HG03354 (cell line): ENCODE measurements at regions not wholly inside any gene's neighbourhood (a gene's known extent, or its start where the extent isn't known, plus 50 kb on each side); places are given as distances from the start of the nearest gene placed in this dataset.

Experiments
- ATAC-seq: cut with Tn5 transposase; IDR thresholded peaks from one replicate; pipeline ENCODE4 v1.9.1; 2021; ENCODE audit warnings: mild to moderate bottlenecking; ENCODE audit not compliant: unreplicated experiment, poor library complexity, severe bottlenecking

DNA sequence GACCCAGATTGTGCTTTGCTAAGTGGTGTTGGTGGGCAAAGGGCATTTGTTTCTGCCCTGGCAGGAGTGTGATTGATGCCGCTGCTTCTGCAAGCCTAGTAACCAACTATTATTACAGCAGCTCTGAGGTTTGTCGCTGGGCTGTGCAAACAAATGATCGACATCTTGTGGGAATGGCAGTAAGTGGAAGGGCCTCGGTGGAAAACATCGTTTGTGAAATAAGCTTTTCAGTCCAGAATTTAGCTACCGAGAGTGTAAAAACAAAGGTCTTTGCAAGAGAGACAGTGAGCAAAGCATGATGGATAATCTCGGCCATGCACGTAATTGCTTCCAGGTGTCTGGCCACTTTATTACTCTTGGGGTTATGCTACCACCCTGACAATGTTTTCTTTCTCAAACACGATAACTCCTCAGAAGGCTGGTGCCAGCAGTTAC is 397.7 kb upstream of the PRICKLE1 start:
- ATAC-seq, result no peak

DNA sequence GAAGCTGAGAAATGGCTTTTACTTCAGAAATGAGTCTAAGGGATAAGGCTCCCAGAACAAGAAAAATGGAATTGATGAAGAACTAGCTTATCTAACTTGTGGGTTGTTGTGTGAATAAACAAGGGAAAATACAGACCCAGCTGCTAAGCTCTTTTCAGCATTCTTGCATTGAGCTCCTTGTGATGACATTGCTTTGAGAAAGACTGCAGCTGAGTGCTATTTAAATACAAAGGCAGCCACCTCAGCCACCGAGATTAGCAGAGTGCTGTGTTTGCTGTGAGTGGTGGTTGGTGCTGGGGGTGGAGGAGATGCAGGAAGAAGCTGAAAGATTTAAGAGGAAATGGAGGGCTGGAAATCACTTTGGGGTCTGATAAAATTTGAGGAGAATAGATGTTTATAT is 396.0 kb upstream of the PRICKLE1 start:
- ATAC-seq, result no peak

DNA sequence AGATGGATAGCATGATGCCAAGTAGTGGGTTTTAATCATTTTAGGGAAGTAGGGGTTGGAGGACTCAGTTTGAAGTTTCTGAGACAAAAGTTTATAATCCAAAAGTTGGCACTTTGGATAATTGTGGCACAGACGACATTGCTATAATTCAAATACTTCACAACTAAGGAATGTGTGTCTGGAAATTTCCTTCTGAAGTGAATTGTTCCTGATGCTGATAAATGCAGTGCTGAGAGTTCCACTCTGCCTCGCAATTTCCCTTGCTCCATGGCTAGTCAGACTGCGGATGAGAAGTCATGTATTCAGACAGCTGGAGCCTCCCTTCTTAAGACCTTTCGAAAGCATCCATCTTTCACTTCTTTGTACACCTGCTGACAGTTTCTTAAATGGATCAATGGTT is 393.3 kb upstream of the PRICKLE1 start:
- no peak for ATAC-seq

DNA sequence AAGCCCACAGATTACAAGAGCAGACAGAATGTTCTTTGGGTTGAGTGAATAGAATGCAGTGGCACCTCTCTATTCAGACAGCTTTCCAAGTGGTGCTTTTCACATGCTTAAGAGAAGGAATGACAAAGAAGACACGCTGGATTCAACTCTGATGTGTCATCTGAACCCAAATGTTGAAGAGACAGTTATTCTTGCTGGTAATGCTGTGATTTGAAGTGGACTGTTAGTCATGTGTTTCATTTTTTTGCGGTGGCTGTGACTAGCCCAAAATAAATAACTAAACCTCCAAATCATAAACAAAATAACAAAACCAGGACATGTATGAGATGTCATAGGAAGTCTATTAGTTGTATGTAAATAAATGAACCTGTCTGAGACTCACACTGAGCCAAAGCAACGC is 391.8 kb upstream of the PRICKLE1 start:
- no peak for ATAC-seq

DNA sequence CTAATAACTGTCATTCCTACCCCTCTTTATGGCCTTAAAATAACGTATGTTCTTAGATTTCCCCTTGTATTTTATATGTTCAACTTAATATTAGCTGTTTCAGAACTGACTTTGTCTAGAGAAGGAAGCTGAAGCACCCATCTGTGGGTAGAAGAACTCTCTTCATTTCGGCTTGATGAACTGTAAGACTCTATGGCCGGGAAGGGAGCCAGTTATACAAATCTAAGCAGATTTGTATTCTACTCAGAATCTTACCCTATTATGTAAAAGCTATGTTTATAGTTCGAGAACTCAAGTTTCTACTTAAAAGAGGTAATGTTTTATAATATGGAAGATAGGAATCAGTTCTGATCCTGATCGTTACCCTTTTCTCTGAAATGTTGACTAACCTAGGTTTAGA is 390.9 kb upstream of the PRICKLE1 start:
- ATAC-seq, result no peak

DNA sequence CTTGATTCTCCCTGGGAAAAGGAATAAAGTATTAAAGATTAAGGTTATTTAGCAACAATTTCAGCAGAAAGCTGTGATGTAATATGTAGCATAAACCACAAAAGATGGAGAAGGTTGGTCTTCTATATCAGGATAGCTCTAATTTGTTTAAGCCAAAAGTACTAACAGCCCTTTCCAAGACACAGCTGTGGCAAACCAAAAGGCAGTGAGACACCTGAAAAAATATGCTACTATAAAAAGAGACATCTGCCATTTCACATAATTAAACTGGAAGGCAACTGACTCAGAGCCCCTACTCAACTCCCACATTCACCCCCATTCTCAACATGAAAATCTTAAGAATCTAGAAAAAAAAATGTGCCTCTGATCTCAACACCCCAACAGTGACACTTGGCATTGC is 390.2 kb upstream of the PRICKLE1 start:
- ATAC-seq, result no peak

DNA sequence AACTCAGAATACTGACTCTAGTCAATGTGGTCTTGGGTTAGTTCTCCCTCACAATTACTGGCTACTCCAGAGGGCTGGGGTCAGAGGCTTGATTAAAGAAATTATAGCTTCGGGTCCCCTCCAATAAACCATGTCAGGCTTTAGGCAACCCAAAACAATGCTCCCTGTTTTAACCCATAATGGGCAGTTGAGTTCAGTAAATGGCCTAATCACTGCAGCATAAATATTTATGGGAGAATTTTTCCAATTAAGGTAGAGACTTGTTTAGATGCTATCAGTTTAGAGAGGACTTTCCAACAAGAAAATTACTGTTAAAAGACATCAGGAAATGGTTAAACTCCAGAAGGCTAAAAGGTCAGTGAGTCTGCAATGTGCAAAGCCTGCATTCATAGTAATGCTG is 389.2 kb upstream of the PRICKLE1 start:
- ATAC-seq, result no peak

DNA sequence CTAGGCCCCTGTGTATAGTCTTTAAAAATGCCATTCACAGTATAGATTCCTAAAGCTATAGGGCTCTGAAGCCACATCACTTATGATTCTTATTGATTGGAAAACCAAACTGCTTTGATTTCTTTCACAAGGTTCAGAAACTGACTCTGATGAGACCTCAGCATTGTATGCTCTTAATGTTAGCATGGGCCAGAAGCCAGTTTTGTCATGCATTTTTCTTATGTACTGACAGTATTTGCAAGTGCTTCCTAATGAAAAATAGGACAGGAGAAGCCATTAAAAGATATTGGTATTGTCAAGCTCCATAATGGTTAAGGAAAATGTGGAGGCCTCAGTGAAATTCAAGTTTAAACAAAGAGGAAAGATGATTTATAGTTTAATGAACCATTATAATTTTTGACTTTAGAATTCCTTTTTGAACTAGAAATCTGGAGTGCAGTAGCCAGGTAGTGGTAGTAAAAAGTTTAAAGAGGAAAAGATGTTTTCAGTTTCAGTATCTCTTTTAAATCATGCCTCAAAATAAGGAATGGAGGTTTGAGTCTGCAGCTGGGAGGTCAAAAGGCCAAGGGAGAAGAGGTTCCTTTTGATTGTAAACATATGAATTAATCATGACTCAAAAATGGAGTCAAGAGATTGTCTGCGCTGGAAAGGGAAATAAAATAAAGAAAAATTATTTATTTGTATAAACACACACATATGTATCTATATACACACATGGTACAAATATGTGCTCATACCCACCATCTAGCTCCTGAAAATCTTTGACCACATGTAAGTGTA is 388.1 kb upstream of the PRICKLE1 start:
- no peak for ATAC-seq

DNA sequence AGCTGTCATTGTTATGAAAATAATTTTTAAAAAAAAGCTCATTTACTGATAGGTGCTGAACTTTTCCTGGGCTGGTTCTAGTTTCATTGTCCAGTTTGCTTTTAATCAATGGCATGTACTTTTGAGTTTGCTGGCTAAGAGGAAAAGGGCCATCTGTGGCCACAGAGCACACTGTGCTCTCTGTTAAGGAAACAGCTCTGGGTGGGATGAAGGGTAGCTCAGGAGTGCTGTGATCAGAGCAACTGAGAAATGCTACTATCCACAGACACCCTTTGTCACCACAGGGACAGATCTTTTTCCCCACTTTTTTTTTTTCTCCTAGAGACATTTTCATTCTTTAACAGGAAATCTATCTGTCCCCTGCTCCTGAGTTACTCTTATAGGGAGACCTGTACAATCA is 387.1 kb upstream of the PRICKLE1 start:
- ATAC-seq, result no peak

DNA sequence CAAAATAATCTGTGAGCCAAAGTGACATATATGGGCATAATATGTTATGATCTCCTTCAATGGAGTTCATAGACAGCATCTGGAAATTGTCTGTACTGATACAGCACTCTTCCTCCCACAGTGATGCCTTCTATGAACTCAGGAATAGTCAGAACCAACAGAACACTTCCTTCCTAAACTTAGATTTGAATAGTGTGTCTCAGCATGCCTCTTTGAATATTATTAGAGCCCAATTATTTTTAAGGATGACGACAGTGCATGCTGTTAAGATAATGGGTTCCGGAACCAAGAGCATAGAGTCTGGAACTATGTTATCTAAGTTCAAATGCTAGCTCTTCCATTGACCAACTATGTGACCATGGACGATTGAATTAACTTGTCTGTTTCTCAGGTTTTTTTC is 386.6 kb upstream of the PRICKLE1 start:
- ATAC-seq, result no peak

DNA sequence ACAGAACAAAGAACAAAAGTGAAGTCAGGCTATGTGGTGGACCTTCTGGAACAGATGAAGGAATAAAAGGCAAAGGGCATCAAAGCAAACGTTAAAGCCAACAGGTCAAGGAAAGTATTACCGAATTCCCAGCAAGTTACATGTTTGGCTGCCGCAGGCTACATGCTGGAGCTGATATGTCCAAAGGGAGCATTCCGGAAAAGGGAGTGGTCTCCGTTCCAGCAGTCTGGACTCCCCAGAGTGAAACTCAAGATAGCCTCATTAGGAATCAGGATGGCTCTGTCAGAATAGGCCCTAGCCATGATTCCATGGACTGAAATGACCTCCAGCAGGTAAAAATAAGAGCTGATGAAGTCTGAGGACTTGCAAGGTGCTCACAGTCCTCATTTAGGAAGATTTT is 379.8 kb upstream of the PRICKLE1 start:
- no peak for ATAC-seq

DNA sequence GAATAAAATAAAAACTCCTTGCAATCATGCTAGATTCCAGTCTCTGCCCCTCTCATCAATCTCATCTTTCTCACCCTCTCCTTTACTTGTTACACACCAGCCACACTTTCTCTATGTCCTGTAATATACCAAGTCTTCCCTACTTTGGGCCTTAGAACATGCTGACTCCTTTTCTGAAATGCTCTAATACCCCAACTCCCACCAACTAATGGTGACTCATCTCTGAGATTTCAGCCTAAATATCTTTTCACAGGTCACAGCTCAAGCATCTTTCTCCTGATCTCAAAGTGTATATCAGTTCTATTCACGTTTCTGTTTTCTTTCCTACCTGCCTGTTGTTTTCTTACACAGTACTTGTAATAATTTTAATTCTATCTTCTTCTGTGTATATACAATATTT is 378.9 kb upstream of the PRICKLE1 start:
- no peak for ATAC-seq

DNA sequence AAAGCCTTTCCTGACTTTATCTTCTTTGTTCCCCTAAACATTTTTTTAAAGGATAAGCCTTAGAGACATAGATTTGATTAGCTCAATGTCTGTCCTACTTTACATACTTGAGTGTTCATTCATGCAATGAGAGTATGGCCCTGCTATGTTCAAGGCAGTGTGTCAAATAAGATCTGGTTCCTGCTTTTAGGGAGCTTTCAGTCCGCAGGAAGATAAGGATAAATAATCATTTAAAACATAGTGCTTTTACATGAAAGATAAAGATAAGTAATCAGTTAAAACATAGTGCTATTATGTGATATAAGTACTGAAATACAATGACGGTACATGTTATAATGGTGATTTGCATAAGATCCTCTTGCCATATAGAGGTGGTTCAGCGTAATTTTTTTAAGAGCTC is 378.3 kb upstream of the PRICKLE1 start:
- ATAC-seq, result no peak

DNA sequence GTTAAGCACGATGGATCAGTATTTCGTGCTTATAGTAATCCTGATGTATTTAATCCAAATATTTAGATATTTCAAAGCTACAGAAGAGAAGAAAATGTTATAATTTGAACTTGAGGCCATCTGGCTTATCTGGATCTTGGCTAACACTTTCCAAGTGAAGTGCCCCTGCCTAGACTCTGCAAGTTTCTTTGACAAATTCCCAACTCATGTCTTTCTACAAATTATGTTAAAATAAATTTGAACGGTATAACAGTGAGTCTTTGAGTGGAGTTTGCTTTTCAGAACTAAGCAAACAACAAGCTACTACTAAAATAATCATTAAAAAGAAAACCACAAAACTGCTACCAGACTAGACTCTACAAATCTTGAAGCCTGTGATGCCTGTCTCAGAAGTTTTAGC is 374.4 kb upstream of the PRICKLE1 start:
- ATAC-seq, result no peak

DNA sequence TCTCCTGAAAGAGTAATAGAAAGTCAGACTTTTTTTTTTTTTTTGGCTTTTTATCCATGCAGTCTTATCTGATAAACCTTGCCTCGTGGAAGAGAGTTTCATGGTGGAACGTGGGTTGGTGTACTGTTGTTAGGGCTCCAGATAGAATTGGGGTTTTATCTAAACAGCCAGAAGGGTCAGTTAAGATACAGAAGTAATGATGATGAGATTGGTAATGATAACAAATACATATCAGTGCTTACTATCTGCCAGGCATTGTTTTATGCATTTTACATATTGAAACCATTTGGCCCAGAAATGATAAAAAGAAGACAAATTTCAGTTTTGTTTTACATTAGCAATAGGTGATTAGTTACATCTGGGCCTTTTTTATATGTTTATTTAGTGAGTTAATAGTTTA is 372.8 kb upstream of the PRICKLE1 start:
- no peak for ATAC-seq

DNA sequence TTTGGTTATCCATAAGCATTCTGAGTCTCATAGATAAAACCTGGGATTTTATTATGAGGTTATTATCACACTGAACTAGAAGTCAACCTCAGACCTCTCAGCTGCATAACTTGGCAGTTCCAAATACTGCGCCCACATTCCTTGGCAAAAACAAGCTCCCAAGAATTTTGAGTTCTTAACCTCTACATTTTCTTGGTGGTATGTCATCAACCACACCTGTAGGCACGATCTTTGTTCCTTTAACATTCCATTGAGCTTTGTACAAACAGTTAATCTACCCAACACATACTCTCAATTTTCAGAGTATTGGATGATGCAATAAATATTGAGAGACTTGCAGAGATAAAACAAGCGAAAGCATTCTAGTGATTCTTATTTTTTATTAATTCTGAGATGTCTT is 371.8 kb upstream of the PRICKLE1 start:
- no peak for ATAC-seq

DNA sequence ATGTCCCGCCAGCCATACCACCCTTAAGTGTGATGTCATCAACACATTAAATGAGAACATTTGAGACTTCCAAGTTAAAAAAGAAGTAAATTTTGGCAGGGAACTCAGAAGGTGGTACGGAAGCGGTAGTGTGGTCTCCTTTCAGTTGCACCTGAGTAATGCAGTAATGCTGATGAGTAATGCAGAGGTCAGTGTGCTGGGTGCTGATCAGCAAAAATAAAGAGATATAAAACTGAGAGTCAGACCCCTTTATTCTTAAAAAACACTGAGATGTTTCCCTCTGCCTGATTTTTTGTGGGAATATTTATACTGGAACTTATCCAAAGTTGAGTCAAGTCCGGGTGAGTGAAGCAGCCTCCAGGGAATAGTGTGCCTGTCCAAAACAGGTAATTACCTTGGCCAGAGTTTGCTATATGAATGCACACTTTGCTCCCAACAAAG is 370.6 kb upstream of the PRICKLE1 start:
- ATAC-seq, result no peak

DNA sequence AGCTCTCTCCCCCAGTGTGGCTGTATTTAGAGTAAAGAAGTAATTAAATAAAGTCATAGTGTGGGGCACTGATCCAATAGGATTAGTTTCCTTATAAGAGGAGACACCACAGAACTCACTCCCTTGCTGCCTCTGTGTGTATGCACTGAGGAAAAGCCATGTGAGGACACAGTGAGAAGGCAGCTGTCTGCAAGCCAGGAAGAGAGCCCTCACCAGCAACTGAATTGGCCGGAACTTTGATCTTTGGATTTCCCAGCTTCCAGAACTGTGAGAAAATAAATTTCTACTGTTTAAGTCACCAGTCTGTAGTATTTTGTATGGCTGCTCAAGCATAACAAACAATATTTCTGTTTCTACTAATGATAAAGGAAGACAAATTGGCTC is 368.7 kb upstream of the PRICKLE1 start:
- ATAC-seq, result no peak

DNA sequence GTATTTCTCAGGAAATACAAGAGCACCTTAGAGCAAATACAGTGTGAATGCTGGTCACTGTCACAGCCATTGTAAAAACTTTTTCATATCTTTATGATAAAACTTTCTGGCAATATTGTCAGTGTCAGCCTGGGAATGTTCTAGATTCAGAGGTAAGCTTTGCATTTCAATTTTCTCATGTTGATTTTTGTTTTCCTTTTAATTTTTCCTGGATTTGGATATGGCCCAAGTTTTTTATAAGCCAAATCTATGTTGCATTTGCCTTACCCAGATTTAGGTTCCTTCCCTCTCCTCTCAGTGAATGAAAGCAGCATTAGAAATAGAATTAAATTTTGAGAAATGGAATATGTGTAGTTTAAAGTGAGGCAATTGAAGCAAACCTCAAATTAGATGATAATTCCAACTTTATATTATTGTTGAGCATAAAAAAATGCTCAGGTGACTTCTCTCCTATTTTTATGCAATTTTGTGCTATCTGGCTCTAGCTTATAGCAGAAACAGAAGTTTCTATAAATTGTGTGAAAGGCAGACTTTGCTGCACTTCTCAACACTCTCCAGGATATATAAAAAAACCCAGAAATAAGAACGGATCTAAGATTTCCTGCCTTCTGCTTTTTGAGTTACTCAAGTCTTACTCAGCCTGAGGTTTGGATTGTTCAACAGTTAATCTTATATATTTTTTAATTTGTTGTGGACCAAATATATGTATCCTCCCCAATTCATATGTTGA is 368.2 kb upstream of the PRICKLE1 start:
- no peak for ATAC-seq

DNA sequence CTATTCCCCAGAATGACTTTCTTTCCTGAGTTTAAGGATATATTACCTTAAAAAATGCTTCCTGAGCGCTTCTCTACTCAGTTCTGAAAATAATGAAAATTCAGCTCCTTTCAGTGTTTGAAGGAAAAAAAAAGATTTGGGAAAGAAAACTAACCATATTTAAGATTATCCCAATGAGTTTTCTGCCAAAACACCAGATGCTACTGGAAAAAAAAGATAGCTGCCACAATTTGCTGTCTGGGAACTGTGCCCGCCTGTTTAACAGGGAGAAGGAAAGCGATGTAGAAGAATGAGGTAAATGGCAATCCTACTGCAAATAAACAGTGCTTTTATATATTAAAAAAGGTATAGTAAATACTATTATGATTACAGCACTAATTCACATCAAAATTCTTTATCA is 367.6 kb upstream of the PRICKLE1 start:
- ATAC-seq, result no peak

DNA sequence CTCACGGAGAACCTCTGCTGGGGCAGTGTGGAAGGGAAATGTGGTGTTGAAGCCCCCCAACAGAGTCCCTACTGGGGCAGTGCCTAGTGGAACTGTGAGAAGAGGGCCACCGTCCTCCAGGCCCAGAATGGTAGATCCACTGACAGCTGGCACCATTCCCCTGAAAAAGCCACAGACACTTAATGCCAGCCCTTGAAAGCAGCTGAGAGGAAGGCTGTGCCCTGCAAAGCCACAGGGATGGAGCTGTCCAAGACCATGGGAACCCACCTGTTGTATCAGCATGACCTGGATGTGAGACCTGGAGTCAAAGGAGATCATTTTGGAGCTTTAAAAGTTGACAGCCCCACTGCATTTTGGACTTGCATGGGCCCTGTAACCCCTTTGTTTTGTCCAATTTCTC is 363.5 kb upstream of the PRICKLE1 start:
- no peak for ATAC-seq
